OCI-LY1 (cell line): ENCODE measurements at regions not wholly inside any gene's neighbourhood (a gene's known extent, or its start where the extent isn't known, plus 50 kb on each side); places are given as distances from the start of the nearest gene placed in this dataset.

Source experiments
- EZH2 ChIP-seq: fragments of 200-600 bp; sonication (generic), shearing (Covaris generic); IDR thresholded peaks from 2 replicates; pipeline ENCODE4 v1.8.0; 2017; ENCODE audit warnings: borderline replicate concordance, mixed run types, mild to moderate bottlenecking, antibody characterized with exemption, low read length, moderate library complexity, mixed read lengths
- TF ChIP-seq, protein P1 (sequence below): fragments of 200-600 bp; sonication (generic), shearing (Covaris generic); IDR thresholded peaks from 2 replicates; pipeline ENCODE4 v1.5.1; 2017; ENCODE audit warnings: mild to moderate bottlenecking, antibody characterized with exemption, low read length, moderate library complexity, mixed read lengths

- TF ChIP-seq, protein P1, sequence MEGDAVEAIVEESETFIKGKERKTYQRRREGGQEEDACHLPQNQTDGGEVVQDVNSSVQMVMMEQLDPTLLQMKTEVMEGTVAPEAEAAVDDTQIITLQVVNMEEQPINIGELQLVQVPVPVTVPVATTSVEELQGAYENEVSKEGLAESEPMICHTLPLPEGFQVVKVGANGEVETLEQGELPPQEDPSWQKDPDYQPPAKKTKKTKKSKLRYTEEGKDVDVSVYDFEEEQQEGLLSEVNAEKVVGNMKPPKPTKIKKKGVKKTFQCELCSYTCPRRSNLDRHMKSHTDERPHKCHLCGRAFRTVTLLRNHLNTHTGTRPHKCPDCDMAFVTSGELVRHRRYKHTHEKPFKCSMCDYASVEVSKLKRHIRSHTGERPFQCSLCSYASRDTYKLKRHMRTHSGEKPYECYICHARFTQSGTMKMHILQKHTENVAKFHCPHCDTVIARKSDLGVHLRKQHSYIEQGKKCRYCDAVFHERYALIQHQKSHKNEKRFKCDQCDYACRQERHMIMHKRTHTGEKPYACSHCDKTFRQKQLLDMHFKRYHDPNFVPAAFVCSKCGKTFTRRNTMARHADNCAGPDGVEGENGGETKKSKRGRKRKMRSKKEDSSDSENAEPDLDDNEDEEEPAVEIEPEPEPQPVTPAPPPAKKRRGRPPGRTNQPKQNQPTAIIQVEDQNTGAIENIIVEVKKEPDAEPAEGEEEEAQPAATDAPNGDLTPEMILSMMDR = no peak
- TF ChIP-seq EZH2 = no peak
Measured at GRCh38 chr6:82645536-82646230, 282.1 kb downstream of the TPBG start.
